Activated naive CD4-positive, alpha-beta T cell treated with anti-CD3 and anti-CD28 coated beads, Interleukin-2, amount 50 U/mL, for 24 hours (primary cell): ENCODE measurements at regions not wholly inside any gene's neighbourhood (a gene's known extent, or its start where the extent isn't known, plus 50 kb on each side); places are given as distances from the start of the nearest gene placed in this dataset.
A peak's percentile ranks its signal among the peaks of the same experiment; 100 is the strongest.

Experiments used
- H3K27ac Mint-ChIP-seq: one replicate; pipeline ENCODE4 v1.8.0; 2021; ENCODE audit warnings: mild to moderate bottlenecking, mixed read lengths
- H3K27me3 Mint-ChIP-seq: one replicate; pipeline ENCODE4 v1.8.0; 2021; ENCODE audit warnings: mixed read lengths
- H3K36me3 Mint-ChIP-seq: one replicate; pipeline ENCODE4 v1.8.0; 2021; ENCODE audit warnings: mixed read lengths
- H3K4me1 Mint-ChIP-seq: one replicate; pipeline ENCODE4 v1.8.0; 2021; ENCODE audit warnings: mixed read lengths
- H3K4me3 Mint-ChIP-seq: one replicate; pipeline ENCODE4 v1.8.0; 2021; ENCODE audit warnings: mild to moderate bottlenecking, mixed read lengths
- H3K9me3 Mint-ChIP-seq: one replicate; pipeline ENCODE4 v1.8.0; 2021; ENCODE audit warnings: mixed read lengths

DNA sequence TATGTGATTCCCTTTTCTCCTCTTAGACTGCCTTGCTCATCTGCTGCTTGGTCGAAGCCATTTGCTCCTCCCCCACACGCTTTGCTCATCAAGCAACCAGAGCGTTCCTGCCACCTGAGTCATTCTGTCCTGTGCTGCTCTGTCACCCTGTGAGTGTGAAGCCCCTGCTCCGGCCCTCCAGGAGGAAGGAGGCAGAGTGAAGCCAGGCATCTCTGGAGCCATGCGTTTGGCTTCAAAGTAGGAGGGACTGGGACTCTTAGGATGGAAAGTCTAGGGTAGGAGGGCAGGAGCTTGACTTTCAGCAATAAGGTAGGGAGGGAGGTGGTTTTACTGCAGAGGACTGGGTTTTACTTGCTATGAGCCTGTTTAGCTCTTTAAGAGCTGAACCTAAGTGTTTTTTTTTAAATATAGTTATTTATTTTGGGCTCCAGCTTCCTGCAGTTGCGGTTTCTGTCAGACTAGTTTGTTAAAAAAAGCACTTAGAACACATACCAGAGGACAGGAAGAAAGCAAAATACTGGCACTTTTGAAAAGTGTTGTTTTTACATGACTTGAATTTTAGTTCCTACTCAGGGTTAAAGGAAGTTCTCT is 63.6 kb downstream of the SPINK2 start:
- Mint-ChIP-seq H3K27ac (peak overlapping the region; percentile 95), H3K36me3 (no peaks in the 10 kb centered on the region), H3K27me3 (no peaks in the 10 kb centered on the region), H3K9me3 (no peaks in the 10 kb centered on the region), H3K4me1 (peaks cover 62% of the 10 kb centered on the region), H3K4me3 (peak overlapping the region; percentile 78)

DNA sequence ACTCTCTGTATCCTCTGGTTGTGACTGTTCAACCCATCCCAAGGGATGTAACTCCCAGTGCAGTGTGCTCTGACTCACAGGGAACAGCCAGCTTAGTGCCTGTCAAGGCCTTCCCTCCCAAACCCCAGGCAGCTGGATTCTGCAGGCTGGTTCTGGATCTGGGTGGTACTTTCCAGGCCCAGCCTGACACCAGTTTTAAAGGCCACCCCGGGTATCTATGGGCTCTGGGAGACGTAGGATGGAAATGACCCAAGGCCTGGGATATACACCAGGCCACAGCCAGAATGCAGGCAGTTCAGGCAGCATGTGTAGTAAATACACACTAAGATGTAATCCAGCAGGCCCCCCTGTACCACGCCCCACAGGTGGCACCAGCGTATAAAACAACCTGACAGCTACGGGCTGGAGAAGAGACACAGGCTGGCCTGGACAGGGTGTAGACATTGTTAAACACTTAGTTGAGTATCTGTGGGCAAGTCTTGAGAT is 64.2 kb downstream of the SPINK2 start:
- H3K4me3 Mint-ChIP-seq, result peak overlapping the region; percentile 78
- H3K36me3 Mint-ChIP-seq, result no peaks in the 10 kb centered on the region
- peaks cover 56% of the 10 kb centered on the region for H3K4me1 Mint-ChIP-seq
- H3K27me3 Mint-ChIP-seq, result no peaks in the 10 kb centered on the region
- no peaks in the 10 kb centered on the region for H3K9me3 Mint-ChIP-seq
- H3K27ac Mint-ChIP-seq, result peak overlapping the region; percentile 95

DNA sequence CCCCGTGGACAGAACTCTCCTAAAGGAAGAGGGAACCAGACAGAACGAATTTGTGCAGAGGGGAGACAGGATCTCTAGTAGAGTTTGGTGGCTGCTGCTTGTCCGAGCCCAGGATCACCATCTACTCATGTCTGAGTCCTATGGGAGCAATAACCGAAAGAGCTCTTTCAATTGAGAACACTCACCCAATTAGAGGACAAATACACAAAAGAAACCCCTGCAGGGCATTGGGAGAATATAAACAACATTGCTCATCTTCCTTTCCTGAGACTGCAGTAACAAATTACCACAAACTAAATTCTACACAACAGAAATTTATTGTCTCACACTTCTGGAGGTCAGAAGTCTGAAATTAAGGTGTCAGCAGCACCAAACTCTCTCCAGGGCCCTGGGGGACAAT is 65.6 kb downstream of the SPINK2 start:
- Mint-ChIP-seq H3K4me3 (peak overlapping the region; percentile 12), H3K36me3 (no peaks in the 10 kb centered on the region), H3K4me1 (peaks cover 52% of the 10 kb centered on the region), H3K27ac (peak overlapping the region; percentile 36), H3K9me3 (no peaks in the 10 kb centered on the region), H3K27me3 (no peaks in the 10 kb centered on the region)

DNA sequence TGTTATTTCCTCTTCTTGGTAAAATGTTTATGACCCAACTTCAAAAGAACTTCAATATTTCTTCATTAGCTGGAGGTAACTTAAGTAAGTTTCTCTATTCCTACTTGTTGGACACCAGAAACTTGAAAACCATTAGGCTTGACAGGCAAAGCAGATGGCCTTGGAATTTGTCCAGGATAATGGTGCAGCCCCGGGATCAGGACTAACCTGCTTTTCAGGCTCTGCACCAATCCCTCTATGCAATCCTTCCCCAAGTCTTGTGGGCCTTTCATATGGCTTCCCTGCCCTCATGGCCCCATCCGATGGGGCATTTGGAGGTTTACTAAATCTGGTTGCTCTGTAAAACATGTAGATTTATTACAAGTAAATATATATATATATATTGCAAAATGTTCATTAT is 68.5 kb downstream of the SPINK2 start:
- H3K4me1 Mint-ChIP-seq, result peaks cover 33% of the 10 kb centered on the region
- no peaks in the 10 kb centered on the region for H3K9me3 Mint-ChIP-seq
- H3K4me3 Mint-ChIP-seq, result no peak overlapping the region

DNA sequence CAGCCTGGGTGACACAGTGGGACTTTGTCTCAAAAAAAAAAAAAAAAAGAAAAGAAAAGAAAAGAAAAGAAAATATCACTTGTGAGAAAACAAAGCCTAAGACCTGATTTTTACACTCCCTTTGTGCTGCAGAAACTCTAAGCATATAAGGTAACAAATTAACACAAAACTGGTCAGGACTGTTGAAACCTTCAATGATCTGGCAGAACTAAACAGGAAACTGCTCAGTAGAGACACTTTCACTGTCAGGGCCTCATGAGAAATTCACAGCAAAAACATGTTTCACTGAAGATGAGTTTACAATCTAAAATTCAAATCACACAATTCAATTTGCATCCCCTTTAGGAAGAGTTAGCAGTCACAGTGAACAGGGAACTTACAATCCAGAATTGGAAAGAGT is 69.1 kb upstream of the HOPX start:
- H3K36me3 Mint-ChIP-seq, result no peaks in the 10 kb centered on the region
- no peak overlapping the region for H3K27ac Mint-ChIP-seq
- no peaks in the 10 kb centered on the region for H3K27me3 Mint-ChIP-seq
- peaks cover 8% of the 10 kb centered on the region for H3K4me1 Mint-ChIP-seq
- H3K9me3 Mint-ChIP-seq, result no peaks in the 10 kb centered on the region
- H3K4me3 Mint-ChIP-seq, result no peak overlapping the region

More for the DNA sequence above, 68.5 kb downstream of the SPINK2 start:
- Mint-ChIP-seq H3K27me3 (no peaks in the 10 kb centered on the region), H3K36me3 (no peaks in the 10 kb centered on the region), H3K27ac (no peak overlapping the region)

DNA sequence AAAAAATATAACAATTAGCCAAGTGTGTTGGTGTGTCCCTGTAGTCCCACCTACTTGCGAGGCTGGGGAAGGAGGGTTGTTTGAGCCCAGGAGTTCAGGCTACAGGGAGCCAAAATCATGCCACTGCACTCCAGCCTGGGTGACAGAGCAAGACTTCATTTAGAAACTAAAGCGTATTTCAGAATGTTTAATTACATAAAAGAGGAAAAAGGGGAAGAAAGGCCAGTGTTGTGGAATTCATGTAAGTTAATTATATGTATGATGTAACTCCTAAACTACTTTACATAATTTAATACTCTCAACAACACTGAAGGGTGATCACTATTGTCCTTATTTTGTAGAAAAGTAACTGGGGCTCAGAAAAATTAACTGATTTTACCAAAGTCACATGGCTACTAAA is 67.2 kb upstream of the HOPX start:
- Mint-ChIP-seq H3K4me3 (no peak overlapping the region), H3K9me3 (no peaks in the 10 kb centered on the region), H3K4me1 (peaks cover 23% of the 10 kb centered on the region), H3K27me3 (no peaks in the 10 kb centered on the region), H3K27ac (no peak overlapping the region), H3K36me3 (no peaks in the 10 kb centered on the region)

DNA sequence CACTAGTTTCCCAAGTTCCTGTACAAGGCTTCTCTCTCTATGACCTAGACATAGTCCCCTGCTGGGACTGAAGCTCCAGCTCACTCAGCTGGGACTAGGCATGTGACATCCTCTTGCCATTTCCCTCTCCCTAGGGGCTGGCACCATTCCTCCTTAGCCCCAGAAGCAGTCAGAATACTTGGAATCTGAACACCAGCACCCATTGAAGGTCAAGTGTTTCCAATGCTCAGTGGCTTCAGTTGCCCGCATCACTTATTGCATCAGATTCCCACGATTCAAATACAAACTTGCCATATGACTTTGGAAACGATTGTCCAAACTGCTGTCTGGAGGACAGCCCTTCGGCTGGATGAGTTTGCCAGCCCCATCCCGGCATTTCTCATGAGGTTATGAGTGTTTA is 65.5 kb upstream of the HOPX start:
- Mint-ChIP-seq H3K4me3 (no peak overlapping the region), H3K9me3 (no peaks in the 10 kb centered on the region), H3K4me1 (peaks cover 27% of the 10 kb centered on the region), H3K27ac (no peak overlapping the region), H3K27me3 (no peaks in the 10 kb centered on the region), H3K36me3 (no peaks in the 10 kb centered on the region)

DNA sequence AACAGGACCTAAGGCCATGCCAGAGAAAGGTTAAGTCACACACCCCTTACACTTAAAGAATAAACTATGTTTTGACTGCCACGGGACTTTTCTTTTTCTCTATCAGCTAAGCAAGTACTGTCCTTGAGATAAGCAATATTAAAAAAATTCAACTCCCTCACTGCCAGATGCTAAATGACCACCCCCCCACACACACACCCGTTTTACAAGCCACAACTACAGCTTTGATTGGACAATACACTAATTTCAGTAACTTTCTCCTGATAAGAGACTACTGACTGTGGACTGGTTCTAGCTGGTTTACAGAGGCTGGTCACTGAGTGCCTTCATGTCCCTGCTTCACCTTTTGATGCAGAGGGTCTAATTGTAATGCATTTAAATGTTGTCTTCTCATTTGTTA is 63.9 kb upstream of the HOPX start:
- Mint-ChIP-seq H3K4me3 (no peak overlapping the region), H3K27me3 (no peaks in the 10 kb centered on the region), H3K36me3 (no peaks in the 10 kb centered on the region)

DNA sequence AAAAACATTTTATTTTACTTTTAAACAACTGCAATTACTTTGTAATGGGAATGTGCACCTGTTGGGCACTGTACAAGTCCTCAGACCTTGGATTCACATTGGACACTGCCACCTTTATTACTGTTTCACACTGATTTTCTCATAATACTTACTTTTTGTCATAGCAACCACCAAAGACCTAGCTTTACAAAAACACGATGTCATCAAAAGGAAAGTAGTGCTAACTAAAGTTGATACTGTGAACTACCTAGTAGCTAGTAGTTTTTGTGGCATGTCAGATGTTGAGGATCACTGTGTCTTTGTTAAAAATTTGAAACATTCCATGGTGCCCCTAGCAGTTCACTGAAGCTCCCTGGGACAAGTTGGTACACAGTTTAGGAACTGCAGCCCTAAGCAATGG is 62.9 kb upstream of the HOPX start:
- no peaks in the 10 kb centered on the region for H3K27me3 Mint-ChIP-seq
- H3K36me3 Mint-ChIP-seq, result no peaks in the 10 kb centered on the region
- no peaks in the 10 kb centered on the region for H3K9me3 Mint-ChIP-seq
- H3K4me3 Mint-ChIP-seq, result no peak overlapping the region
- H3K4me1 Mint-ChIP-seq, result peaks cover 20% of the 10 kb centered on the region
- H3K27ac Mint-ChIP-seq, result no peak overlapping the region

More for the DNA sequence above, 63.9 kb upstream of the HOPX start:
- Mint-ChIP-seq H3K27ac (no peak overlapping the region), H3K4me1 (peaks cover 20% of the 10 kb centered on the region), H3K9me3 (no peaks in the 10 kb centered on the region)

DNA sequence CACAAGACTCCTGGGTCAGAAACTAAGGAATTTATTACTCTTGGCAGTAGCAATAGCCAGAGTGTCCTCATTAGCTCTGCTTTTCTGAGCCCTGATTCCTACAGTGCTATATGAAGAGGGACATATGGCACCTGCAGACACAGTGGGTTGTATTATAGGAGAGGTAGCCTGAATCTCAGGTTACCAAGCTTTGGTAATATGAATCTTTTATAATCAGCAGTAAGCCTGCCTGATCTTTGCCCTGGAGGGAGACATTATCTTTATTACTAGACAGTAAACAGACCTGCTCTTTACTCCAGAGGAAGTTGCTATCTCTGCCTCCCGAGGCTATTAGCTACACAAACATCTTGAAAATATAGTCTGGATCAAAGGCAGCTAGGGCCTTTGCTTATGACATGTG is 62.5 kb upstream of the HOPX start:
- Mint-ChIP-seq H3K9me3 (no peaks in the 10 kb centered on the region), H3K27ac (no peak overlapping the region), H3K4me1 (peaks cover 24% of the 10 kb centered on the region), H3K36me3 (no peaks in the 10 kb centered on the region), H3K27me3 (no peaks in the 10 kb centered on the region), H3K4me3 (no peak overlapping the region)

DNA sequence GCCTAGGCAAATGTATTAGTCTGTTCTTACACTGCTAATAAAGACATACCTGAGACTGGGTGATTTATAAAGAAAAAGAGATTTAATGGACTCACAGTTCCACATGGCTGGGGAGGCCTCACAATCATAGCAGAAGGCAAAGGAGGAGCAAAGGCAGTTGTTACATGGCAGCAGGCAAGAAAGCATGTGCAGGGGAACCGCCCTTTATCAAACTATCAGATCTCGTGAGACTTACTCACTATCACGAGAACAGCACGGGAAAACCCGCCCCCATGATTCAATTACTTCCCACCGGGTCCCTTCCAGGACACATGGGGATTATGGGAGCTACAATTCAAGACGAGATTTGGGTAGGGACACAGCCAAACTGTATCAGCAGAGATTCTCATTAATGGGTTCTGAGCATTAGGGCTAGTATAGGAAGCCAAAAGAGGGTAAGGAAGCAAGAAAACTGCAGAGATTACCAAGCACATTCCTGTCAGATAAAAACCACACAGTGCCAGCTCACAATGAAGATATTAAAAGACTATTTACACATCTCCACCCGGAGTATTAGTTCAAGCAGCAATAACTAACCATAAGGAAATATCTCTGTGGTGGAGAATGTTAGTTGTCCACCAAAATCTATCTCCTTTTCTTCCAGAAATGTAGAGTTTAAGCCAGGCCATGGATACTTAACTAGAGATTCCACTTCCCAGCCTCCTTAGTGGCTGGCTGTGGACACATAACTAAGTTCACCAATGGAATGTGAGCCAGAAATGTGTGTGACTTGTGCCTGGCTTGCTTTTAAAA is 61.2 kb upstream of the HOPX start:
- peaks cover 28% of the 10 kb centered on the region for H3K4me1 Mint-ChIP-seq

DNA sequence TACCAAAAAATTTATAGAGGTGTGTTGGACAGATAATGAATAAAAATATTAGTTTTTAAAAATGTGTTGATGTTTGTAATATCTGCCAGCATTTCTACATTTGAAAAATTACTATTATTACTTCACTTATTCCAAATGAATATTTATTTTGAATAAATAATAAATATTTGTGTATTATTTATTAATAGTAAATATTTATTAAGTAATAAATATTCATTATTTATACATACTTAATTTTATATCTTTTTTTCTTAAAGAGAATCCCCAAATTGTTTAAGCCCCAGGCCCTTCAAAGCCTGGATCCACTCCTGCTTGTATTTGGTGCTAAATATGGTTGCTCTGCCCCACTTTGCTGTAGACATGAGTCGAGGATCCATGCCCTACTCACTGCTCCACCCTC is 60.5 kb upstream of the HOPX start:
- Mint-ChIP-seq H3K4me3 (no peak overlapping the region), H3K4me1 (peaks cover 28% of the 10 kb centered on the region), H3K27ac (no peak overlapping the region), H3K36me3 (no peaks in the 10 kb centered on the region), H3K9me3 (no peaks in the 10 kb centered on the region), H3K27me3 (no peaks in the 10 kb centered on the region)

More for the DNA sequence above, 61.2 kb upstream of the HOPX start:
- Mint-ChIP-seq H3K36me3 (no peaks in the 10 kb centered on the region), H3K27me3 (no peaks in the 10 kb centered on the region), H3K9me3 (no peaks in the 10 kb centered on the region), H3K27ac (no peak overlapping the region), H3K4me3 (no peak overlapping the region)

DNA sequence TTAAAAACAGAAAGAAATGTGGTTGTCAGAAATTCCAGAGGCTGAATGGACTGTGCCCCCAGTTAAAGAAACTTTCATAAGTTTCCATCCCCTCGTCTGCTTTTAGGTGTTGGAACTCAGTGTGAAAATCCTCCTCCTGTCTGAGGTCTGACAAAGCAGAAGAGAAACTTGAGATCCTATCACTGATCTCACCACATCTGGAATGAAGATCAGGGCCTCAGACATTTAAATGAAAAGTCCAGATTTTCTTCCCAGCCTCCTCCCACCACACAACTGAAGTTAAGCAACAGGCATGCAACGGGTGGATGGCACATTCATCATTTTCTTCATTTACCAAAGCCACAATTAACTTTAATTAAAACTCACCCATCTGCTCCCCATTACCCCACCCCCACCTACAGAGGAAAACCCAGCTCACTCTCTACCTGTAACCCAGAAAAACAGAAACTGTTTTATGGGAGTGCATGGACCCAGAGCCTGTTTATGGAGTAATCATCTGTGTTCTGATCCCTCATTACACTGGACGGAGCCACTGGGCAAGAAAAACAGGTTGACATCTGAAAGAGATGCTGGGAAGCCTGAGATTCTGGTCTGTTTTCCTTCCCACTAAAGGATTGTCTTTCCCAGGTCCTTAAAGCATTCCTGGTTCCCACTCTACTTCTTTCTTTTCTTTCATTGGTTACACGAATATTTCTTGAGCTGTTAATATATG is 58.1 kb upstream of the HOPX start:
- H3K4me1 Mint-ChIP-seq, result peaks cover 22% of the 10 kb centered on the region
- H3K27me3 Mint-ChIP-seq, result no peaks in the 10 kb centered on the region
- no peaks in the 10 kb centered on the region for H3K9me3 Mint-ChIP-seq
- H3K4me3 Mint-ChIP-seq, result no peak overlapping the region
- H3K27ac Mint-ChIP-seq, result no peak overlapping the region
- no peaks in the 10 kb centered on the region for H3K36me3 Mint-ChIP-seq

DNA sequence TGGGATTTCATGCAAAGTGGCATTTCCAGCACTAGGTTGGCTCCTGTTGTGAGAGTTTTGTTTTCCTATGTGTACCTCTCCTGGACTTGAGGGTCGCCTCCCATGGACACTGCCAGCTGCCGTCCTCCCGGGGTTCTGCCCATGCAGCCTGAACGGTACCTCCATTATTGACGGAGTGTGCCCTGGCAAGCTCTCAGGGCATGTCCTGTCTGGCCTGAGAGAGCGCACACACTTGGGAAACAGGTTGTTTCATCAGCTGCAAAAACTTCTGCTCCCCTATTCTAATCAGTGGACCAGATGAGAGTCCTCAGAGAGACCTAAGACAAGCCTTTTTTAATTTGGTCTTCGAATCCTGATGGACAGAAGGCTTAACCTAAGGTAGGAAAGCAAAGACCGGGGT is 56.6 kb upstream of the HOPX start:
- Mint-ChIP-seq H3K4me3 (no peak overlapping the region), H3K9me3 (no peaks in the 10 kb centered on the region), H3K27ac (no peak overlapping the region), H3K36me3 (no peaks in the 10 kb centered on the region), H3K27me3 (no peaks in the 10 kb centered on the region), H3K4me1 (peaks cover 8% of the 10 kb centered on the region)

DNA sequence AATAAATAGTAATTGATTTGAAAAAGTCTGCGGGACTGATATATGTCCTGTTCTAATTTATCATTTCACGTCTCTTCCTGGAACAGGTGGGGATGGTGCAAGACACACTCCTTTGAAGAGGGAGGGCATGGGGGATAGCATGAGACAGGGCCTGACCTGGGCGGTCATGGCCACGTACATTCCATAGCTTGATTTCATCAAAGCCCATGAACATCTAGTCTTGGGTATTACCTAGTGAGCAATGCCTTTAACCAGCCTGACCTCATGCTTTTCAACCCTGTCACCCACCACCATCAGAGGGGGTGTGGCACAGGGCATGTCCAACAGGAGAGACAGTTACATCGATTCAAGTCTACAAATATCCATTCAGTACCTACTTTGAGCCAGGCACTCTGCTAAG is 52.3 kb upstream of the HOPX start:
- Mint-ChIP-seq H3K27me3 (no peaks in the 10 kb centered on the region), H3K9me3 (no peaks in the 10 kb centered on the region), H3K36me3 (no peaks in the 10 kb centered on the region), H3K27ac (no peak overlapping the region), H3K4me3 (no peak overlapping the region), H3K4me1 (peaks cover 4% of the 10 kb centered on the region)

DNA sequence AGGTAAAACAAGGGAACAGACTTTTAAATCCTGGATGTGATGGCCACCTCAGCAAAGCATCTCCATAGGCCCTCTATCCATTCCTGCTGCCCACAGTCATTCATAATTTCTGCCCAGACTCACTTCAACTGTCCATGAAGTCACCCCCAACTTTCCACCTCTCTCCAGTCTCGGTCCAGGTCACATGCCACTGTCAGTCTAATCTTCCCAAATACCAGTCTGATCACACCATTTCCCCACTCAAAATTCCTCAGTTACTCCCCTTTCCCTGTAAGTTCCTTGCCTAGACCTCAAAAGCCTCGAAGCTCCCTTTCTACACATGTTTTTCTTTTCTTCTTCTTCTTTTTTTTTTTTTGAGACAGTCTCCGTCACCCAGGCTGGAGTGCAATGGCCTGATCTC is 51.2 kb upstream of the HOPX start:
- Mint-ChIP-seq H3K4me1 (no peaks in the 10 kb centered on the region), H3K27me3 (no peaks in the 10 kb centered on the region), H3K4me3 (no peak overlapping the region), H3K27ac (no peak overlapping the region), H3K9me3 (no peaks in the 10 kb centered on the region), H3K36me3 (no peaks in the 10 kb centered on the region)
